A549 (cell line): ENCODE measurements at regions not wholly inside any gene's neighbourhood (a gene's known extent, or its start where the extent isn't known, plus 50 kb on each side); places are given as distances from the start of the nearest gene placed in this dataset.

ENCODE experiments used
- ATAC-seq, 2 experiments: fragments of 200-7000 bp in 1 of 2; fragments of >200 bp in 1 of 2; cut with Nextera tagmentation in 1 of 2; cut with Tn5 transposase in 1 of 2; 3 replicates each; pipeline versions ENCODE4 v1.8.0 to v1.9.1; 2018 to 2020; ENCODE audit warnings: mild to moderate bottlenecking in 1 of 2, moderate library complexity in 1 of 2
- CTCF ChIA-PET: fragments of 300-600 bp; sonication (Branson Sonifier 250); formaldehyde crosslinking; extraction: SDS; loops from one replicate; lab custom pipeline; 2021; ENCODE audit warnings: antibody characterized with exemption, inconsistent platforms; lab: Yijun Ruan, JAX
- POLR2A ChIA-PET: fragments of 350-600 bp; formaldehyde crosslinking; extraction: SDS; loops from one replicate; lab custom pipeline; 2021; ENCODE audit warnings: antibody characterized with exemption, inconsistent platforms; lab: Yijun Ruan, JAX
- DNase-seq, 2 experiments: peaks; one replicate each; pipeline versions ENCODE4 v3.0.0 to v3.0.0-alpha.2; 2011 to 2016; ENCODE audit warnings: low read depth in 1 of 2, low spot score in 1 of 2
- FAIRE-seq: peaks from 2 replicates; lab custom pipeline; 2011; peaks lifted over from hg19 to GRCh38; lab: Jason Lieb, UNC
- H3K27ac ChIP-seq, 2 experiments: fragments of >200 bp; sonication (Bioruptor Twin); formaldehyde crosslinking; 3 replicates each; pipeline ENCODE4 v1.5.1; 2016 to 2017
- H3K4me1 ChIP-seq: fragments of >200 bp; sonication (Bioruptor Twin); formaldehyde crosslinking; 3 replicates; pipeline ENCODE4 v1.6.1; 2016
- H3K4me2 ChIP-seq: fragments of >200 bp; sonication (Bioruptor Twin); formaldehyde crosslinking; 3 replicates; pipeline ENCODE4 v1.6.1; 2016
- H3K4me3 ChIP-seq: fragments of >200 bp; sonication (Bioruptor Twin); formaldehyde crosslinking; 3 replicates; pipeline ENCODE4 v1.5.1; 2016
- H3K9me3 ChIP-seq: fragments of >200 bp; sonication (Bioruptor Twin); formaldehyde crosslinking; 3 replicates; pipeline ENCODE4 v1.6.1; 2016
- ATOH8 ChIP-seq: fragments of 250-450 bp; sonication (Bioruptor Pico); IDR thresholded peaks from 2 replicates; pipeline ENCODE4 v1.5.0; 2020; ENCODE audit warnings: low read depth, mild to moderate bottlenecking, moderate library complexity
- BHLHE40 ChIP-seq: IDR thresholded peaks from 2 replicates; pipeline ENCODE4 v1.6.1; 2012; ENCODE audit warnings: low read depth, low read length, inconsistent platforms
- CBX8 ChIP-seq: fragments of 200-600 bp; sonication (generic); IDR thresholded peaks from 2 replicates; pipeline ENCODE4 v1.6.1; 2016
- CHD4 ChIP-seq: fragments of 200-600 bp; sonication (generic); IDR thresholded peaks from 2 replicates; pipeline ENCODE4 v1.6.1; 2016; ENCODE audit warnings: antibody characterized with exemption, mild to moderate bottlenecking, borderline replicate concordance
- CTCF ChIP-seq: fragments of >200 bp; sonication (Bioruptor Twin); formaldehyde crosslinking; IDR thresholded peaks from 3 replicates; pipeline ENCODE4 v1.5.1; 2016
- E2F6 ChIP-seq: IDR thresholded peaks from 2 replicates; pipeline ENCODE4 v1.6.1; 2012; ENCODE audit warnings: low read depth, borderline replicate concordance
- EHF ChIP-seq: fragments of 250-450 bp; sonication (Bioruptor Pico); IDR thresholded peaks from 2 replicates; pipeline ENCODE4 v1.5.0; 2020; ENCODE audit warnings: mild to moderate bottlenecking
- EHMT2 ChIP-seq: fragments of 200-600 bp; sonication (generic); IDR thresholded peaks from 2 replicates; pipeline ENCODE4 v1.6.1; 2016; ENCODE audit warnings: antibody characterized with exemption, low read depth, mild to moderate bottlenecking, moderate library complexity
- ELK1 ChIP-seq: fragments of 150-350 bp; IDR thresholded peaks from 2 replicates; pipeline ENCODE4 v1.6.1; 2014; ENCODE audit warnings: low read depth, mild to moderate bottlenecking, low read length
- FOXS1 ChIP-seq: fragments of 250-450 bp; sonication (Bioruptor Pico); IDR thresholded peaks from 2 replicates; pipeline ENCODE4 v1.5.0; 2020; ENCODE audit warnings: mild to moderate bottlenecking, moderate library complexity
- GATA3 ChIP-seq: IDR thresholded peaks from 2 replicates; pipeline ENCODE4 v1.6.1; 2012; ENCODE audit warnings: borderline replicate concordance
- HEYL ChIP-seq: fragments of 250-450 bp; sonication (Bioruptor Pico); IDR thresholded peaks from 2 replicates; pipeline ENCODE4 v1.8.0; 2021; ENCODE audit warnings: mild to moderate bottlenecking, moderate library complexity
- HOXA7 ChIP-seq: fragments of 250-450 bp; sonication (Bioruptor Pico); IDR thresholded peaks from 2 replicates; pipeline ENCODE4 v1.5.0; 2020; ENCODE audit warnings: mild to moderate bottlenecking, moderate library complexity
- JUN ChIP-seq, 2 experiments: fragments of >200 bp; sonication (Bioruptor Twin); formaldehyde crosslinking; IDR thresholded peaks; 2 replicates in 1 of 2; 3 replicates in 1 of 2; pipeline ENCODE4 v1.6.1; 2016 to 2017
- JUNB ChIP-seq: fragments of >200 bp; sonication (Bioruptor Twin); formaldehyde crosslinking; IDR thresholded peaks from 2 replicates; pipeline ENCODE4 v1.6.1; 2016
- KDM1A ChIP-seq: fragments of 200-600 bp; sonication (generic); IDR thresholded peaks from 2 replicates; pipeline ENCODE4 v1.6.1; 2016; ENCODE audit warnings: low read depth, mild to moderate bottlenecking
- MAFK ChIP-seq: fragments of 450-650 bp; IDR thresholded peaks from 2 replicates; pipeline ENCODE4 v1.6.1; 2014; ENCODE audit not compliant: partially characterized antibody
- MAX ChIP-seq: IDR thresholded peaks from 2 replicates; pipeline ENCODE4 v1.6.1; 2012
- MAZ ChIP-seq: fragments of 150-350 bp; IDR thresholded peaks from 2 replicates; pipeline ENCODE4 v1.6.1; 2014; ENCODE audit warnings: antibody characterized with exemption, low read depth, low read length, borderline replicate concordance
- NPAS2 ChIP-seq: fragments of 250-450 bp; sonication (Bioruptor Pico); IDR thresholded peaks from 2 replicates; pipeline ENCODE4 v1.8.0; 2022; ENCODE audit warnings: mild to moderate bottlenecking, moderate library complexity, borderline replicate concordance
- NR3C1 ChIP-seq: fragments of >200 bp; sonication (Bioruptor Twin); formaldehyde crosslinking; IDR thresholded peaks from 3 replicates; pipeline ENCODE4 v1.6.1; 2017
- PHF8 ChIP-seq: fragments of 200-600 bp; sonication (generic); IDR thresholded peaks from 2 replicates; pipeline ENCODE4 v1.6.1; 2016; ENCODE audit warnings: low read depth, mild to moderate bottlenecking, antibody characterized with exemption, moderate library complexity, borderline replicate concordance
- POLR2A ChIP-seq: IDR thresholded peaks from 2 replicates; pipeline ENCODE4 v1.6.1; 2012; ENCODE audit warnings: mild to moderate bottlenecking, low read length
- RARB ChIP-seq: fragments of 250-450 bp; sonication (Bioruptor Pico); IDR thresholded peaks from 2 replicates; pipeline ENCODE4 v1.8.0; 2021; ENCODE audit warnings: mild to moderate bottlenecking, moderate library complexity
- RFX5 ChIP-seq: fragments of 450-650 bp; IDR thresholded peaks from 2 replicates; pipeline ENCODE4 v1.7.1; 2014; ENCODE audit warnings: antibody characterized with exemption, mild to moderate bottlenecking, moderate library complexity
- RNF2 ChIP-seq: fragments of 200-600 bp; sonication (generic); IDR thresholded peaks from 2 replicates; pipeline ENCODE4 v1.6.1; 2016; ENCODE audit warnings: low read depth, mild to moderate bottlenecking, antibody characterized with exemption, moderate library complexity, borderline replicate concordance
- TFCP2L1 ChIP-seq: fragments of 250-450 bp; sonication (Bioruptor Pico); IDR thresholded peaks from 2 replicates; pipeline ENCODE4 v1.5.0; 2021; ENCODE audit warnings: mild to moderate bottlenecking
- USF2 ChIP-seq: fragments of 450-650 bp; IDR thresholded peaks from 2 replicates; pipeline ENCODE4 v1.6.1; 2014; ENCODE audit warnings: antibody characterized with exemption
- ZFP36 ChIP-seq: fragments of 450-650 bp; IDR thresholded peaks from 2 replicates; pipeline ENCODE4 v1.6.1; 2014; ENCODE audit warnings: borderline replicate concordance; ENCODE audit not compliant: partially characterized antibody
- ZNF302 ChIP-seq: fragments of 250-450 bp; sonication (Bioruptor Pico); IDR thresholded peaks from 2 replicates; pipeline ENCODE4 v1.9.0; 2021; ENCODE audit warnings: inconsistent platforms, mild to moderate bottlenecking, moderate library complexity
- ZSCAN20 ChIP-seq: fragments of 250-450 bp; sonication (Bioruptor Pico); IDR thresholded peaks from 2 replicates; pipeline ENCODE4 v1.8.0; 2022; ENCODE audit warnings: mild to moderate bottlenecking, moderate library complexity
- WGBS: methylation state at CpG from one replicate; pipeline ENCODE4 v1.1.6; 2017; ENCODE audit errors: missing lambda C conversion rate; 5-methylcytosine and 5-hydroxymethylcytosine counted together

- no peak for FAIRE-seq
- Histone ChIP-seq H3K9me3 (no peaks in the 10 kb centered on the region), H3K4me2 (no peak overlapping the region), H3K4me3 (no peak overlapping the region), H3K27ac (no peak overlapping the region), H3K4me1 (no peaks in the 10 kb centered on the region)
- no peak for DNase-seq
- ATAC-seq, result no peak
- ChIA-PET CTCF (no interaction called here), POLR2A (no interaction called here)
- TF ChIP-seq HOXA7, result no peak
- TF ChIP-seq ATOH8, result no peak
- no peak for TF ChIP-seq RFX5
- TF ChIP-seq ZNF302 (CRISPR knock-in tag), result no peak
- no peak for TF ChIP-seq NPAS2 (CRISPR knock-in tag)
- TF ChIP-seq FOXS1 (CRISPR knock-in tag), result no peak
- no peak for TF ChIP-seq USF2
- TF ChIP-seq ZSCAN20 (CRISPR knock-in tag), result no peak
- no peak for TF ChIP-seq JUN (IDR thresholded peaks at IDR 0.05)
- TF ChIP-seq MAFK, result no peak
- no peak for TF ChIP-seq JUNB
- TF ChIP-seq MAZ, result no peak
- TF ChIP-seq CTCF, result no peak
- no peak for TF ChIP-seq KDM1A
- no peak for TF ChIP-seq ELK1
- WGBS, result 49% methylated on average over 3 of the region's 3 CpGs
Observed at GRCh38 chr18:67242001-67242400, 274.5 kb downstream of the DSEL start.

GRCh38 chr18:67241299-67241698 lies 275.2 kb downstream of the DSEL start:
- POLR2A ChIA-PET, result no interaction called here
- ATAC-seq (no peak), DNase-seq (no peak), FAIRE-seq (no peak)
- H3K27ac ChIP-seq, result no peak overlapping the region
- TF ChIP-seq RNF2, result no peak
- TF ChIP-seq EHF (CRISPR knock-in tag), result no peak
- no peak for TF ChIP-seq PHF8
- TF ChIP-seq ZFP36, result no peak
- no peak for TF ChIP-seq JUN (IDR thresholded peaks at IDR 0.05)
- no peak for TF ChIP-seq CHD4
- no peak for TF ChIP-seq ZSCAN20 (CRISPR knock-in tag)
- no peak for TF ChIP-seq EHMT2
- no peak for TF ChIP-seq POLR2A
- TF ChIP-seq E2F6, result no peak
- TF ChIP-seq HEYL (CRISPR knock-in tag), result no peak
- no peak for TF ChIP-seq FOXS1 (CRISPR knock-in tag)
- no peak for TF ChIP-seq HOXA7
- no peak for TF ChIP-seq TFCP2L1
- no peak for TF ChIP-seq CBX8
- TF ChIP-seq RARB (CRISPR knock-in tag), result no peak
- TF ChIP-seq BHLHE40, result no peak
- no peak for TF ChIP-seq GATA3
- TF ChIP-seq NR3C1, result no peak
- no peak for TF ChIP-seq MAX
- CTCF ChIA-PET, result no interaction called here
- no peaks in the 10 kb centered on the region for H3K9me3 ChIP-seq
- WGBS, result 6% methylated on average over 1 of the region's 1 CpG
- H3K4me2 ChIP-seq, result no peak overlapping the region
- no peaks in the 10 kb centered on the region for H3K4me1 ChIP-seq
- H3K4me3 ChIP-seq, result no peak overlapping the region
